GM18858 (cell line): ENCODE measurements at regions not wholly inside any gene's neighbourhood (a gene's known extent, or its start where the extent isn't known, plus 50 kb on each side); places are given as distances from the start of the nearest gene placed in this dataset.

Source experiments
- ATAC-seq: cut with Tn5 transposase; IDR thresholded peaks from one replicate; pipeline ENCODE4 v1.9.1; 2021; ENCODE audit not compliant: unreplicated experiment

GRCh38 chr2:16127958-16128357 is 187.6 kb downstream of the MYCN start:
- no peak for ATAC-seq

GRCh38 chr2:16127276-16127940 is 187.1 kb downstream of the MYCN start:
- no peak for ATAC-seq

- ATAC-seq, result no peak
These were observed 186.3 kb downstream of the MYCN start for GRCh38 chr2:16126517-16127275.

GRCh38 chr2:16125614-16126516 is 185.5 kb downstream of the MYCN start:
- ATAC-seq, result no peak

- no peak for ATAC-seq
These were observed 184.7 kb downstream of the MYCN start for GRCh38 chr2:16124881-16125613.

- no peak for ATAC-seq
These were observed 183.8 kb downstream of the MYCN start for GRCh38 chr2:16123856-16124780.

GRCh38 chr2:16123421-16123820 is 183.1 kb downstream of the MYCN start:
- ATAC-seq, result no peak

- ATAC-seq, result no peak
These were observed 182.2 kb downstream of the MYCN start for GRCh38 chr2:16122556-16122955.

GRCh38 chr2:16121986-16122390 is 181.6 kb downstream of the MYCN start:
- ATAC-seq, result no peak

GRCh38 chr2:16121231-16121985 is 181.1 kb downstream of the MYCN start:
- no peak for ATAC-seq

GRCh38 chr2:16120591-16121180 is 180.3 kb downstream of the MYCN start:
- no peak for ATAC-seq

- no peak for ATAC-seq
These were observed 179.4 kb downstream of the MYCN start for GRCh38 chr2:16119741-16120140.

- no peak for ATAC-seq
These were observed 178.6 kb downstream of the MYCN start for GRCh38 chr2:16118611-16119590.

GRCh38 chr2:16117791-16118610 is 177.7 kb downstream of the MYCN start:
- no peak for ATAC-seq

GRCh38 chr2:16117021-16117700 is 176.8 kb downstream of the MYCN start:
- no peak for ATAC-seq
